SK-N-SH treated with all-trans-retinoic acid at 6 μM for 48 hours (cell line): ENCODE measurements at regions not wholly inside any gene's neighbourhood (a gene's known extent, or its start where the extent isn't known, plus 50 kb on each side); places are given as distances from the start of the nearest gene placed in this dataset.

Experiments used
- ATAC-seq: fragments of 200-7000 bp; cut with Tn5 transposase; 3 replicates; pipeline ENCODE4 v1.9.1; 2020; ENCODE audit warnings: mild to moderate bottlenecking, moderate library complexity
- BACH2 ChIP-seq: fragments of 250-450 bp; sonication (Bioruptor Pico); IDR thresholded peaks from 2 replicates; pipeline ENCODE4 v1.9.0; 2021; ENCODE audit warnings: mild to moderate bottlenecking, borderline replicate concordance
- CSDC2 ChIP-seq: fragments of 250-450 bp; sonication (Bioruptor Pico); IDR thresholded peaks from 2 replicates; pipeline ENCODE4 v1.5.0; 2020; ENCODE audit warnings: mild to moderate bottlenecking, moderate library complexity
- GLIS3 ChIP-seq: fragments of 250-450 bp; sonication (Bioruptor Pico); IDR thresholded peaks from 2 replicates; pipeline ENCODE4 v1.5.0; 2020; ENCODE audit warnings: mild to moderate bottlenecking, moderate library complexity
- OSR1 ChIP-seq: fragments of 250-450 bp; sonication (Bioruptor Pico); IDR thresholded peaks from 2 replicates; pipeline ENCODE4 v1.8.0; 2022; ENCODE audit warnings: moderate library complexity, mild to moderate bottlenecking, inconsistent platforms
- POU6F1 ChIP-seq: fragments of 250-450 bp; sonication (Bioruptor Pico); IDR thresholded peaks from 2 replicates; pipeline ENCODE4 v1.8.0; 2021; ENCODE audit warnings: low read depth, mild to moderate bottlenecking, moderate library complexity, borderline replicate concordance
- PPARA ChIP-seq: fragments of 250-450 bp; sonication (Bioruptor Pico); IDR thresholded peaks from 2 replicates; pipeline ENCODE4 v1.5.0; 2020; ENCODE audit warnings: mild to moderate bottlenecking, borderline replicate concordance
- RARB ChIP-seq: fragments of 250-450 bp; sonication (Bioruptor Pico); IDR thresholded peaks from 2 replicates; pipeline ENCODE4 v1.8.0; 2021; ENCODE audit warnings: mild to moderate bottlenecking, moderate library complexity
- SNAI2 ChIP-seq: fragments of 250-450 bp; sonication (Bioruptor Pico); IDR thresholded peaks from 2 replicates; pipeline ENCODE4 v1.5.0; 2020; ENCODE audit warnings: mild to moderate bottlenecking, moderate library complexity
- TCF4 ChIP-seq: fragments of 250-450 bp; sonication (Bioruptor Pico); IDR thresholded peaks from 2 replicates; pipeline ENCODE4 v1.8.0; 2021; ENCODE audit warnings: mild to moderate bottlenecking, moderate library complexity, borderline replicate concordance
- TOX ChIP-seq: fragments of 250-450 bp; sonication (Bioruptor Pico); IDR thresholded peaks from 2 replicates; pipeline ENCODE4 v1.8.0; 2021; ENCODE audit warnings: mild to moderate bottlenecking, moderate library complexity, borderline replicate concordance
- TSHZ2 ChIP-seq: fragments of 250-450 bp; sonication (Bioruptor Pico); IDR thresholded peaks from 2 replicates; pipeline ENCODE4 v1.5.0; 2020; ENCODE audit warnings: mild to moderate bottlenecking, moderate library complexity
- ZC3H10 ChIP-seq: fragments of 250-450 bp; sonication (Bioruptor Pico); IDR thresholded peaks from 2 replicates; pipeline ENCODE4 v1.5.1; 2021; ENCODE audit warnings: mild to moderate bottlenecking, moderate library complexity
- ZFP3 ChIP-seq: fragments of 250-450 bp; sonication (Bioruptor Pico); IDR thresholded peaks from 2 replicates; pipeline ENCODE4 v1.5.0; 2020; ENCODE audit warnings: mild to moderate bottlenecking, moderate library complexity
- ZFP30 ChIP-seq: fragments of 450-650 bp; formaldehyde crosslinking; IDR thresholded peaks from 2 replicates; pipeline ENCODE4 v1.5.0; 2022; ENCODE audit warnings: mild to moderate bottlenecking, moderate library complexity
- ZNF565 ChIP-seq: fragments of 450-650 bp; formaldehyde crosslinking; conservative IDR thresholded peaks from 2 replicates; pipeline ENCODE4 v1.5.0; 2020; ENCODE audit warnings: low read depth, mild to moderate bottlenecking, moderate library complexity
- ZNF70 ChIP-seq: fragments of 450-650 bp; formaldehyde crosslinking; IDR thresholded peaks from 2 replicates; pipeline ENCODE4 v1.5.0; 2020; ENCODE audit warnings: mild to moderate bottlenecking, moderate library complexity
- ZNF8 ChIP-seq: fragments of 450-650 bp; formaldehyde crosslinking; IDR thresholded peaks from 2 replicates; pipeline ENCODE4 v1.5.0; 2020; ENCODE audit warnings: mild to moderate bottlenecking, moderate library complexity
- TF ChIP-seq, protein P1 (sequence below): fragments of 250-450 bp; sonication (Bioruptor Pico); IDR thresholded peaks from 2 replicates; pipeline ENCODE4 v1.5.1; 2020; ENCODE audit warnings: low read depth, mild to moderate bottlenecking, moderate library complexity
- TF ChIP-seq, protein P2 (sequence below): fragments of 250-450 bp; sonication (Bioruptor Pico); IDR thresholded peaks from 2 replicates; pipeline ENCODE4 v1.5.1; 2021; ENCODE audit warnings: mild to moderate bottlenecking, moderate library complexity
- TF ChIP-seq, protein P3 (sequence below): fragments of 250-450 bp; sonication (Bioruptor Pico); IDR thresholded peaks from 2 replicates; pipeline ENCODE4 v1.8.0; 2020; ENCODE audit warnings: mild to moderate bottlenecking, moderate library complexity, borderline replicate concordance

DNA sequence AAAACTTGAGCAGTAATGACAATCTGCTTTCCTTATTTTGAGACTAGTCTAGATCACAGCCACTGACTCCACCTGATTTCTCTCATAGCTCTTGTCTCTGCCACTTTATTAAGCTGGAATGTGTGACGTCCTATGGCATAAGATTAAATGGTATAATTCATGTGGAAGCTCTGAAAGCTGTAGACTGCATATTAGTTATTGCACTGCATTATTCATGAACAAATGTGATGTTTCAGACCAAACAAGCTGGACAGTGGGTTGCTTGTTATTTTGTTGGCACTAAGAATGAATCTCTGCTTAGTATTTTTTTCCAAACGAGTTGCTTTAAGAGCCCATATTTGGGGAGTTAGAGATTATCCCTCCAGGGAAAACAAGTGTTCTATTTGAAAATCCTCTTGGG, 1218.5 kb downstream of the SUCLG1 start:
- TF ChIP-seq TSHZ2 (CRISPR knock-in tag) (no peak), ZFP30 (CRISPR knock-in tag) (no peak), TOX (CRISPR knock-in tag) (no peak), ZNF565 (CRISPR knock-in tag) (no peak), PPARA (CRISPR knock-in tag) (no peak), POU6F1 (CRISPR knock-in tag) (no peak), BACH2 (CRISPR knock-in tag) (no peak), RARB (no peak), ZNF70 (CRISPR knock-in tag) (no peak), SNAI2 (CRISPR knock-in tag) (no peak), ZFP3 (CRISPR knock-in tag) (no peak)
- ATAC-seq, result no peak

DNA sequence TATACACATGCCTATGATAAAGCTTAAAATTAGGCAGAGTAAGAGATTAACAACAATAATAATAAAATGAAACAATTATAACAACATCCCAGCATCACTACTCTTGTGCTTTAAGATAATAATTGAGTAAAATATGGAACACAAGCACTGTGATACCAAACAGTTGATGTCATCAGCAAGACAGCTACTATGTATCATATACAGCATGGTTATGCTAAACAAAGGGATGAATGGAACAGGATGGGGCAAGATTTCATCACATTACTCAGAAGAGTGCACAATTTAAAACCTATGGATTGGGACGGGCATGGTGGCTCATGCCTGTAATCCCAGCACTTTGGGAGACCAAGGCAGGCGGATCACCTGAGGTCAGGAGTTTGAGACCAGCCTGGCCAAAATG, 1221.0 kb downstream of the SUCLG1 start:
- ATAC-seq, result no peak
- TF ChIP-seq TSHZ2 (CRISPR knock-in tag), result no peak
- no peak for TF ChIP-seq OSR1 (CRISPR knock-in tag)
- TF ChIP-seq, protein P1, sequence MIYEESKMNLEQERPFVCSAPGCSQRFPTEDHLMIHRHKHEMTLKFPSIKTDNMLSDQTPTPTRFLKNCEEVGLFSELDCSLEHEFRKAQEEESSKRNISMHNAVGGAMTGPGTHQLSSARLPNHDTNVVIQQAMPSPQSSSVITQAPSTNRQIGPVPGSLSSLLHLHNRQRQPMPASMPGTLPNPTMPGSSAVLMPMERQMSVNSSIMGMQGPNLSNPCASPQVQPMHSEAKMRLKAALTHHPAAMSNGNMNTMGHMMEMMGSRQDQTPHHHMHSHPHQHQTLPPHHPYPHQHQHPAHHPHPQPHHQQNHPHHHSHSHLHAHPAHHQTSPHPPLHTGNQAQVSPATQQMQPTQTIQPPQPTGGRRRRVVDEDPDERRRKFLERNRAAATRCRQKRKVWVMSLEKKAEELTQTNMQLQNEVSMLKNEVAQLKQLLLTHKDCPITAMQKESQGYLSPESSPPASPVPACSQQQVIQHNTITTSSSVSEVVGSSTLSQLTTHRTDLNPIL (CRISPR knock-in tag), result no peak

- TF ChIP-seq ZNF70 (CRISPR knock-in tag), result no peak
- TF ChIP-seq, protein P2, sequence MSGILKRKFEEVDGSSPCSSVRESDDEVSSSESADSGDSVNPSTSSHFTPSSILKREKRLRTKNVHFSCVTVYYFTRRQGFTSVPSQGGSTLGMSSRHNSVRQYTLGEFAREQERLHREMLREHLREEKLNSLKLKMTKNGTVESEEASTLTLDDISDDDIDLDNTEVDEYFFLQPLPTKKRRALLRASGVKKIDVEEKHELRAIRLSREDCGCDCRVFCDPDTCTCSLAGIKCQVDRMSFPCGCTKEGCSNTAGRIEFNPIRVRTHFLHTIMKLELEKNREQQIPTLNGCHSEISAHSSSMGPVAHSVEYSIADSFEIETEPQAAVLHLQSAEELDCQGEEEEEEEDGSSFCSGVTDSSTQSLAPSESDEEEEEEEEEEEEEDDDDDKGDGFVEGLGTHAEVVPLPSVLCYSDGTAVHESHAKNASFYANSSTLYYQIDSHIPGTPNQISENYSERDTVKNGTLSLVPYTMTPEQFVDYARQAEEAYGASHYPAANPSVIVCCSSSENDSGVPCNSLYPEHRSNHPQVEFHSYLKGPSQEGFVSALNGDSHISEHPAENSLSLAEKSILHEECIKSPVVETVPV (CRISPR knock-in tag), result no peak
- TF ChIP-seq, protein P3, sequence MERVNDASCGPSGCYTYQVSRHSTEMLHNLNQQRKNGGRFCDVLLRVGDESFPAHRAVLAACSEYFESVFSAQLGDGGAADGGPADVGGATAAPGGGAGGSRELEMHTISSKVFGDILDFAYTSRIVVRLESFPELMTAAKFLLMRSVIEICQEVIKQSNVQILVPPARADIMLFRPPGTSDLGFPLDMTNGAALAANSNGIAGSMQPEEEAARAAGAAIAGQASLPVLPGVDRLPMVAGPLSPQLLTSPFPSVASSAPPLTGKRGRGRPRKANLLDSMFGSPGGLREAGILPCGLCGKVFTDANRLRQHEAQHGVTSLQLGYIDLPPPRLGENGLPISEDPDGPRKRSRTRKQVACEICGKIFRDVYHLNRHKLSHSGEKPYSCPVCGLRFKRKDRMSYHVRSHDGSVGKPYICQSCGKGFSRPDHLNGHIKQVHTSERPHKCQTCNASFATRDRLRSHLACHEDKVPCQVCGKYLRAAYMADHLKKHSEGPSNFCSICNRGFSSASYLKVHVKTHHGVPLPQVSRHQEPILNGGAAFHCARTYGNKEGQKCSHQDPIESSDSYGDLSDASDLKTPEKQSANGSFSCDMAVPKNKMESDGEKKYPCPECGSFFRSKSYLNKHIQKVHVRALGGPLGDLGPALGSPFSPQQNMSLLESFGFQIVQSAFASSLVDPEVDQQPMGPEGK, result no peak
- no peak for TF ChIP-seq TSHZ2 (CRISPR knock-in tag)
- no peak for TF ChIP-seq SNAI2 (CRISPR knock-in tag)
- no peak for TF ChIP-seq ZNF8 (CRISPR knock-in tag)
- no peak for TF ChIP-seq TCF4 (CRISPR knock-in tag)
- no peak for TF ChIP-seq TOX (CRISPR knock-in tag)
- no peak for TF ChIP-seq ZC3H10
- TF ChIP-seq GLIS3 (CRISPR knock-in tag), result no peak
- no peak for TF ChIP-seq ZFP3 (CRISPR knock-in tag)
- TF ChIP-seq CSDC2 (CRISPR knock-in tag), result no peak
- TF ChIP-seq RARB, result no peak
- TF ChIP-seq ZFP30 (CRISPR knock-in tag), result no peak
- no peak for ATAC-seq
Measured at GRCh38 chr2:83234246-83234645, 1224.8 kb downstream of the SUCLG1 start.
